ENCODE measurements at regions not wholly inside any gene's neighbourhood (a gene's known extent, or its start where the extent isn't known, plus 50 kb on each side); places are given as distances from the start of the nearest gene placed in this dataset.
"Not testable (repeated sequence)": the region's sequence is repeated elsewhere in the genome, so short reads cannot be mapped to it uniquely, and the experiment has no call there.

DNA sequence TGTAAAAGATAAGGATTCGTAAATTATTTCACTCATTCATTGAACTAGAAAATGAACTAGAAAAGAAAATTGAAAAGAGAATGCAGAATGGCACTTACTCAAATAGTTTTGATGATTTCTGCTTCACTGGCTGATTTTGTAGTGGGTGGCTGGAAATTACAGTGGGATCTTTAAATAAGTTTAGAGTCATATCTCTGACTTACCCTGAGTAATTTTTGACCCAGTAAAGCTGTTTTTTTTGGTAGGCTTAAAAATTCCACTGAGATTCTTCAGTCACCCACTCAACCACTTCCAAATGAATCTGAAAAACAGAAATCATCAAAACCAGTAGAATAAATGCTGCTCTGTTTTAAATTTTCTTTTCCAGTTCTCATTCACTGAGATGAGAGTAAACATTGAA is 604.5 kb downstream of the TUBA3C start:
- not testable (repeated sequence) for H4K20me1 ChIP-seq (ENCODE audit: insufficient read depth, low read length); H3K79me2 ChIP-seq (ENCODE audit: insufficient read depth, low read length); H3K4me2 ChIP-seq (ENCODE audit: low read length); H3K9me2 ChIP-seq (ENCODE audit: low read depth, low read length); H2AFZ ChIP-seq (ENCODE audit: low read length); H3F3A ChIP-seq (ENCODE audit: insufficient read depth, low read length); H3K9ac ChIP-seq (ENCODE audit: low read length); H3K27me3 ChIP-seq (ENCODE audit: insufficient read depth, low read length); H3K9me3 ChIP-seq (ENCODE audit: low read length); H3K4me3 ChIP-seq (ENCODE audit: low read depth, low read length, poor library complexity, severe bottlenecking); H3K36me3 ChIP-seq (ENCODE audit: insufficient read depth, low read length); H3K27ac ChIP-seq (ENCODE audit: low read depth, low read length, poor library complexity, severe bottlenecking); H3K4me1 ChIP-seq (ENCODE audit: insufficient read depth, low read length, severe bottlenecking)

DNA sequence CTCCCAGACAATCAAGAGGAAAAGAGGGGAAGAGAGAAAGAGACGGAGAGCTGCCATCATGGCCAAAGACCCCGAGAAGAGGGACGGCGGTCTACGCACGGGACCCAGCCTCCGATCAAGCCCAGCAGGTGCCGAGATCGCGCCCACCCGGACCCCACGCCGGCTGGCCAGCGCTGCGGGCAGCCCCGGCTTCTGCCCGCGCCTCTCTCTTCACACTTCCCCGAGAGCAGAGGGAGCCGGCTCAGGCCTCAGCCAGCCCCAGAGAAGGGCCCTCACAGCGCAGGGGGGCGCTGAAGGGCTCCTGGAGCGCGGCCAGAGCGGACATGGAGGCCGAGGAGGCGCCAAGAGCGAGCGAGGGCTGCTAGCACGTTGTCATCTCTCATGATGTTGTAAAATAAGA is 613.7 kb downstream of the TUBA3C start:
- H3K4me2 ChIP-seq (ENCODE audit: low read length); H3F3A ChIP-seq (ENCODE audit: insufficient read depth, low read length); H3K27ac ChIP-seq (ENCODE audit: low read depth, low read length, poor library complexity, severe bottlenecking); H3K27me3 ChIP-seq (ENCODE audit: insufficient read depth, low read length); H3K79me2 ChIP-seq (ENCODE audit: insufficient read depth, low read length); H3K9ac ChIP-seq (ENCODE audit: low read length); H3K4me1 ChIP-seq (ENCODE audit: insufficient read depth, low read length, severe bottlenecking); H3K4me3 ChIP-seq (ENCODE audit: low read depth, low read length, poor library complexity, severe bottlenecking); H2AFZ ChIP-seq (ENCODE audit: low read length); H3K9me2 ChIP-seq (ENCODE audit: low read depth, low read length); H4K20me1 ChIP-seq (ENCODE audit: insufficient read depth, low read length); H3K9me3 ChIP-seq (ENCODE audit: low read length); H3K36me3 ChIP-seq (ENCODE audit: insufficient read depth, low read length): not testable (repeated sequence)
